Mucosa of descending colon (tissue), 3 donors: ENCODE measurements at regions not wholly inside any gene's neighbourhood (a gene's known extent, or its start where the extent isn't known, plus 50 kb on each side); places are given as distances from the start of the nearest gene placed in this dataset.
A peak's percentile ranks its signal among the peaks of the same experiment; 100 is the strongest.

Experiments used
- ATAC-seq: fragments of 200-7000 bp; cut with Tn5 transposase; one replicate; pipeline ENCODE4 v1.9.1; 2020; ENCODE audit warnings: mild to moderate bottlenecking, moderate library complexity
- DNase-seq, 3 donors: peaks; one replicate each; pipeline ENCODE4 v3.0.0-alpha.2; 2020
- H3K36me3 ChIP-seq: fragments of 200-600 bp; one replicate; pipeline ENCODE4 v1.8.0; 2021; ENCODE audit warnings: low read depth, mild to moderate bottlenecking
- H3K4me1 ChIP-seq: fragments of 200-600 bp; one replicate; pipeline ENCODE4 v1.8.0; 2021; ENCODE audit warnings: low read depth, mild to moderate bottlenecking
- H3K4me3 ChIP-seq: fragments of 200-600 bp; one replicate; pipeline ENCODE4 v1.8.0; 2021; ENCODE audit warnings: mild to moderate bottlenecking
- H3K9me3 ChIP-seq: fragments of 200-600 bp; one replicate; pipeline ENCODE4 v1.8.0; 2021; ENCODE audit warnings: mild to moderate bottlenecking
- CTCF ChIP-seq: fragments of 200-600 bp; IDR thresholded peaks from one replicate; pipeline ENCODE4 v1.8.0; 2022; ENCODE audit warnings: antibody characterized with exemption, mild to moderate bottlenecking
- intact Hi-C, 2 donors: fragments of 100-400 bp; cut with DNase I in 1 of 2; cut with micrococcal nuclease in 1 of 2; formaldehyde crosslinking; loops; one replicate each; pipeline versions ENCODE4 v1.11.0 to v1.11.1; 2022; cut with DNase I, micrococcal nuclease
- donor health status: DM: no; HTN: no; CAD: no; lungs with moderate emphysema.
- donor health status: DM: no; HTN: no; CAD: no.
- donor health status: DM: no; HTN: yes; CAD: no.

- no peak overlapping the region for H3K4me3 ChIP-seq
- intact Hi-C loops, result loop anchor here in 1 of 2 donors (10.0 kb wide), 1 partner anchor 189 kb away; the partner anchor contains the start of gene NRIP1
- H3K9me3 ChIP-seq, result no peaks in the 10 kb centered on the region
- TF ChIP-seq CTCF, result no peak
- DNase-seq (no peak), ATAC-seq (peak; percentile 26)
- H3K4me1 ChIP-seq, result peaks cover 21% of the 10 kb centered on the region
- no peaks in the 10 kb centered on the region for H3K36me3 ChIP-seq
Observed at GRCh38 chr21:14875704-14876523, 188.9 kb downstream of the NRIP1 start.

DNA sequence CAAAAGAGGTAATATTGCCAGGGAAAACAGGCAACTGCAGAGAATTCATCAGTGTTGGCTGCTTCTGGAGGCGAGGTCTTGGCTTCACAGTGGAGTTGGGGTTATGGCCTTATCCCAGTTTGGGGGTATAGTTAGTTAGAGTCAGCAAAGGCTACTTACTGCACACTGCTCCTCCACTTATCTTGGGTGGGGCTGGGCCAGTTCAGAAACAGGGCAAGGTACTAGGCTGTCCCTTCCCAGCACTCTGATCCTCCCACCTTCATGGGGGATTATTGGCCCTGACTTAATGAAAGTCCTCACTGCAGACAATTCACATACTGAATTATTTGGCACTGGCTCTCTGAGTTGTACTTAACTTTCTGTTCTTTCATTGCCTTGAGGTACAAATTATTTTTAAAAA is 189.6 kb downstream of the NRIP1 start:
- peak in 1 of 3 donors; percentile 10 for DNase-seq
- H3K9me3 ChIP-seq, result no peaks in the 10 kb centered on the region
- peaks cover 24% of the 10 kb centered on the region for H3K4me1 ChIP-seq
- H3K4me3 ChIP-seq, result no peak overlapping the region
- intact Hi-C loops, result loop anchor here in 1 of 2 donors (10.0 kb wide), 1 partner anchor 190 kb away; the partner anchor contains the start of gene NRIP1
- no peak for TF ChIP-seq CTCF
- ATAC-seq, result peak; percentile 15
- H3K36me3 ChIP-seq, result no peaks in the 10 kb centered on the region

- no peak overlapping the region for H3K4me3 ChIP-seq
- H3K9me3 ChIP-seq, result no peaks in the 10 kb centered on the region
- H3K36me3 ChIP-seq, result no peaks in the 10 kb centered on the region
- DNase-seq (no peak), ATAC-seq (no peak)
- no peak for TF ChIP-seq CTCF
- intact Hi-C loops, result loop anchor here in 1 of 2 donors (10.0 kb wide), 1 partner anchor 190 kb away; the partner anchor contains the start of gene NRIP1
- H3K4me1 ChIP-seq, result peaks cover 29% of the 10 kb centered on the region
Observed at GRCh38 chr21:14874379-14874778, 190.4 kb downstream of the NRIP1 start.

GRCh38 chr21:14871861-14872260 is 192.9 kb downstream of the NRIP1 start:
- no peak for TF ChIP-seq CTCF
- peaks cover 18% of the 10 kb centered on the region for H3K4me1 ChIP-seq
- H3K36me3 ChIP-seq, result no peaks in the 10 kb centered on the region
- intact Hi-C loops, result loop anchor here in 1 of 2 donors (10.0 kb wide), 1 partner anchor 193 kb away; the partner anchor contains the start of gene NRIP1
- no peaks in the 10 kb centered on the region for H3K9me3 ChIP-seq
- ATAC-seq (peak; percentile 84), DNase-seq (peak in 1 of 3 donors; percentile 49)
- no peak overlapping the region for H3K4me3 ChIP-seq

- no peak for DNase-seq
- no peak for TF ChIP-seq CTCF
- peak; percentile 23 for ATAC-seq
- H3K9me3 ChIP-seq, result no peaks in the 10 kb centered on the region
- peaks cover 14% of the 10 kb centered on the region for H3K4me1 ChIP-seq
- intact Hi-C loops, result loop anchor here in 1 of 2 donors (10.0 kb wide), 1 partner anchor 194 kb away; the partner anchor contains the start of gene NRIP1
- H3K36me3 ChIP-seq, result no peaks in the 10 kb centered on the region
- H3K4me3 ChIP-seq, result no peak overlapping the region
Observed at GRCh38 chr21:14870853-14871149, 194.0 kb downstream of the NRIP1 start.
